GM21529 (cell line): ENCODE measurements at regions not wholly inside any gene's neighbourhood (a gene's known extent, or its start where the extent isn't known, plus 50 kb on each side); places are given as distances from the start of the nearest gene placed in this dataset.
"Not testable (repeated sequence)": the region's sequence is repeated elsewhere in the genome, so short reads cannot be mapped to it uniquely, and the experiment has no call there.

ENCODE experiments used
- ATAC-seq: cut with Tn5 transposase; IDR thresholded peaks from one replicate; pipeline ENCODE4 v1.9.1; 2021; ENCODE audit not compliant: unreplicated experiment

DNA sequence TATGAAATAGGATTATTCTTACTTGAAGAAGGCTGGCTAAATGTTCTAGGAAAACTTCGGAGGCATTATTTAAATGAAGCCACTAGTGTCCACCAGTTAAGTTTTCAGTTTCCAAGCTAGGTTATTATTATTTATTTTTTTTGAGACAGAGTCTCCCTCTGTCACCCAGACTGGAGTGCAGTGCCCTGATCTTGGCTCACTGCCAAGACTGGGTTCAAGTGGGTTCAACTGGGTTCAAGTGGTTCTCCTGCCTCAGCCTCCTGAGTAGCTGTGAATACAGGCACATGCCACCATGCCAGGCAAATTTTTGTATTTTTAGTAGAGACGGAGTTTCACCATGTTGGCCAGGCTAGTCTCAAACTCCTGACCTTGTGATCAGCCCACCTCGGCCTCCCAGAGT lies 2155.6 kb downstream of the NCAM2 start:
- ATAC-seq = not testable (repeated sequence)

DNA sequence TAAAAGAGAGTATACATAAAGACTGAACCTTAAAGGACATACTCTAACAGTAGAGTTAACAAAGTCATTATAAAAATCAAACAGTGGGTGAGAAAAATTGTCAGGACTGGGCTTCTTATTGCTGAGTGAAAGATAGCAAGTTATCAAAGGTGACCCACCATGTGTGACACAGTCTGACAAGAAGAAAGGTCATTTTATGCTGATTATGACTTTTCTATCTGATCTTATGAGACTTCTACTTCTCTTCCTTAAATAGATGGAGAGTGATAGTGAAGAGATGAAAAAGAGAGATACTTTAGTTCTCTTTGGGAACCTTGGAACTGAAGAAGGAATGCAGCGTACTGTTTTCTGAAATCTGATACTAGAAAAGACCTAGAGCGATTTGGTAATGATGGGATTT lies 2157.1 kb downstream of the NCAM2 start:
- no peak for ATAC-seq

- no peak for ATAC-seq
These were observed 2162.7 kb downstream of the NCAM2 start for GRCh38 chr21:23160914-23161313.

DNA sequence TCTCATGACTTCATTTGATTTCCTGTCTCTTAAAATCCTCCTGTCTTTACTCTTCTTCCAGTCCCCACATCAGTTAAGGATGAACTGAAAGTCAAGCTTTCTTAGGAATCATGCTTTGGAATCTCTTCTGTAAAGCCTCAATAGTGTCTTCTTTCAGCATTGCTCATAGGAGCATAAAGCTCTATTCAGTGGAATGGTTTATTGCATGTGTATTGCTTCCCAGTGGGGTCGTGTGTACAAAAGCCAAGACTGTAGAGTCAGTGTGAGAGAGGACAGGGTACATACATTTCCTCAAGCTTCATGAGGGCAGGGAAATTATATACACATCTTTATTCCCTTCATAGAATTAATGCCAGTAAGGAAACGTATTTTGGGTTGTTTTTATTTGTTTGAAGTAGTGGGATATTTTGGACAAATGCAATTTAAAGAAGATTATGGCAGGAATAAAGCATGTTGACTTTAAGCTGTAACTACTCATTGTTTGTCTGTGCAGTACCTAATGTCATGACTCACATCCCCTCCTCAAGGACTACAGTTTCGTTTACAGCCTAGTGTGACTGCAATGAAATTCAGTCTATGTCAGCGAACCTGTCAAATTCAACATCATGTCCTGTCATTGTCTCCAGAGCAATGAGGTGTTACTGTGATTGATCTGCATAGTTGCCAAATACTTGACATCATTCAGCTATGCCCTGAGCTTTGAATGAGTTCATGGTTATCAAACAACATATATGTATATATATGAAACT lies 2164.2 kb downstream of the NCAM2 start:
- ATAC-seq = no peak
